A673 (cell line): ENCODE measurements at regions not wholly inside any gene's neighbourhood (a gene's known extent, or its start where the extent isn't known, plus 50 kb on each side); places are given as distances from the start of the nearest gene placed in this dataset.

ENCODE experiments used
- CTCF ChIP-seq: fragments of 300-800, 200-600 bp; sonication (generic); conservative IDR thresholded peaks from 2 replicates; pipeline ENCODE4 v1.5.1; 2017; ENCODE audit warnings: low read depth, mild to moderate bottlenecking, antibody characterized with exemption, low read length, moderate library complexity, mixed read lengths
- EZH2 ChIP-seq: fragments of 200-600 bp; sonication (generic); IDR thresholded peaks from 2 replicates; pipeline ENCODE4 v1.6.1; 2017; ENCODE audit warnings: borderline replicate concordance, low read depth, mild to moderate bottlenecking, mixed read lengths, antibody characterized with exemption, low read length; ENCODE audit not compliant: poor library complexity, severe bottlenecking

- no peak for TF ChIP-seq CTCF
- TF ChIP-seq EZH2: no peak
Measured at GRCh38 chr14:56488306-56488705, 91.3 kb upstream of the TMEM260 start.
